ENCODE measurements at regions not wholly inside any gene's neighbourhood (a gene's known extent, or its start where the extent isn't known, plus 50 kb on each side); places are given as distances from the start of the nearest gene placed in this dataset.

- DNase-seq: no peak
Observed at GRCh38 chr3:30356866-30357753, 249.3 kb upstream of the TGFBR2 start.

DNA sequence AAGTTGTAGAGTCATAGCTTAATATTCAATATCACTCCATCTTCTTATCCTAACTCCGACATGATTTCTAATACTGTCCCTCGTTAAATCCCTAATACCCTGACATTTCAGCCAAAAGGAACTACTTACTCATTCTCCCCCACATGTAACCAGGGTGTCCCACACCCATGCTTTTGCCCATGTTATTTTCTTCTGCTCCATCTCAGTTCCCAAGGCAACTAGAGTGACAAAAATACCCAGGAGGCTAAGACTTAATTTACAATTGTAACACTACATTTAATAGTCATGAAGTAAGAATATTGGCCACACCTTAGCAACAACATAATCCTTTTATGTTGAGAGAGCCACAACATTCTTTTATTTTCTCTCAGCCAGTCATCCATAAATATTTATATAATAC, 248.5 kb upstream of the TGFBR2 start:
- no peak for DNase-seq

DNA sequence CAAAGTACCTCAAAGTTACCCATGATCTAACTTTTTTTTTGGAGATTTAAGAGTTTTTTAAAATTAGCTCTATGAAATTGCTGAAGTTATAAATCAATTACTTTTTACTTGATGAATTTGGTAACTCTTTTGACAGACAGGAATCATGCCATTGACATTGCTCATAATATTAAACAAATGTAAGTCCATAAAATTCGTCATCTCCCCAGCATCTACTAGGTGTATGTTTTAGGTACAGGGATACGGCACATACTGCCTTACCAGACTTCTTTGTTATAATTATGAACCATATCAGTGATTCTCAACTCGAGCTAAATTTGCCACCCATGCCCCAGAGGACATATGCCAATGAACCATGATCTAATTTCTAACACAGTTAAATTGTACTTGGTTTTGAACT, 247.5 kb upstream of the TGFBR2 start:
- no peak for DNase-seq

DNA sequence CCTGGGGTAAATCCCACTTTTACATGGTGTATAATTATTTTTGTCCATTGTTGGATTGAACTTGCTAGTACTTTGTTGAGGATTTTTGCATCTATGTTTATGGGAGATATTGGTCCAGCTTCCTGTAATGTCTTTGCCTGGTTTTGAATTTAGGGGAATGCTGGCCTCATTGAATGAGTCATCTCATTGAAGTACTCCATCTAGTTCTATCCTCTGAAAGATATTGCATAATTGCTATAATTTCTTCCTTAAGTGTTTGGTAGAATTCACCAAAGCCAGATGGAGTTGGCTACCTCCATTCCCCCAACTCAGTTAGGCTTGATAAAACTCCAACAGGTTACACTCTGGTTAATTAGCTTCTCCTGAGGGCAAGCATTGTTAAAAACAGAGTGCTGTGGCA, 237.4 kb upstream of the TGFBR2 start:
- DNase-seq: no peak

- peak; percentile 9 for DNase-seq
Observed at GRCh38 chr3:30370681-30371271, 235.6 kb upstream of the TGFBR2 start.

DNA sequence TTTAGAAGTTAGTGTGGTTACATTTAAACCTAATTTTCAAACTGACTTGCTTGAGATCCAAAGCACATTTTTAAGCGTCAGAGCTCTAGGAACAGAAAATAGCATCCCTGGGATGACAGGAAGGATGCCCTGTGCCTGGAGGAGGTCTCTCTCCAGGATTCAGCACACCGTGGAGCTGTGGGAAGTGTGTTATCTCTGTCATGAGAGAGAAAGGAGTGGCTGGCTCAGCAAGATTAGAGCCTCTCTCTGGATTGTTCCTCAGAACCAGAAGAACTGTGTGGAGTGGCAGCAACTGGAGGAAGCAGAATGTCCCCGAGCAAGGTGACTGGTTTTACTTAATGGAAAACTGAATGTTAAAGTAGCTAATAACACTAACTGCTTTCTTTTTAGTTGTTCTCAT, 233.6 kb upstream of the TGFBR2 start:
- DNase-seq: no peak

GRCh38 chr3:30384546-30385072, 221.8 kb upstream of the TGFBR2 start:
- no peak for DNase-seq

DNA sequence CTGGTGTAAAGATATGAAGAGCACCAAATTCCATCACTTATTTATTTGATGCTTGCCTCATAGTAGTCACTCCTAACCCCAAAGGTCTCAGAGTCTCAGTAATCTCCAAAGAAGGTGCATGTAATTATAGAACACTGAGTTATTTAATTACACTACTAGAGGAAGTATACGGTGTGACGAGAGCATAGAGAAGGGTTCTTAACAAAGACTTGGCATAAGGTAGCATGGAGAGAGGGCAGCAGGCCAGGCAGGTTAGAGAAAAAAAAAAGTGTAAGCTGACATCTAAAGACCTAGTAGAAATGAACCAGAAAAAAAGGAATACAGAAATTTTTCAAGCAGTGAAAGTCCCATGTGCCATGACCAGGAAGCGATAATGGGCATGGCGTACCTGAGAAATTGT, 213.3 kb upstream of the TGFBR2 start:
- no peak for DNase-seq

GRCh38 chr3:30397030-30397429, 209.4 kb upstream of the TGFBR2 start:
- DNase-seq: no peak

GRCh38 chr3:30399394-30400181, 206.8 kb upstream of the TGFBR2 start:
- no peak for DNase-seq

- no peak for DNase-seq
Observed at GRCh38 chr3:30400926-30401325, 205.5 kb upstream of the TGFBR2 start.

GRCh38 chr3:30401971-30402370, 204.4 kb upstream of the TGFBR2 start:
- no peak for DNase-seq

- DNase-seq: no peak
Observed at GRCh38 chr3:30407651-30408050, 198.8 kb upstream of the TGFBR2 start.

DNA sequence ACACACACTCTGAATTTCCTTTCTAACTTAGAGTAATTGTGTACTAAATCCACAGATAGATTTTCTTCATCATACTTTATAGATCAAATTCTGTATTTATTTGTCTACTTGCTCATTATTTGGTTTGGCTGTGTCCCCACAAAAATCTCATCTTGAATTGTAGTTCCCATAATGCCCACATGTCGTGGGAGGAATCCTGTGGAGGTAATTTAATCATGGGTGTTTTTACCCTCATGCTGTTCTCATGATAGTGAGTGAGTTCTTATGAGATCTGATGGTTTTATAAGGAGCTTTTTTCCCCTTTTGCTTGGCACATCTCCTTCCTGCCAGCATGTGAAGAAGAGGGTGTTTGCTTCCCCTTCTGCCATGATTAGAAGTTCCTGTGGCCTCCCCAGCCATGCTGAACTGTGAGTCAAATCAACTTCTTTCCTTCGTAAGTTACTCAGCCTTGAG, 198.3 kb upstream of the TGFBR2 start:
- DNase-seq: no peak

DNA sequence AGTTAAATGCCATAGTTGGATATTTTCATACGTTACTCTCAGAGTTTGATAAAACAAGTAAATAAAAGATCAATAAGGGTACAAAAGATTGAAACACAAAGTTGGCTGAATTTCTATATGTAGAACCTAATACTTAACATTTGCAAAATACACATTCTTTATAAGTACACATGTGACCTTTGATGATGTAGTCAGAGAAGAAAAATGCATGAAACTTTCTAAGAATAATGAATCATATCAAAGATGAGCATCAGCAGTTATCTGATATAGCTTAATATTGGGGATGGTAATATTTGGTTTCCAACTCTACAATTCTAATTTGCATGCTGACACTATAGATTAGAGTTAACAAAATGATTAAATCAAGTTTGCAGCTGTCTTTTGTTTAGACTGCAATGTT, 188.0 kb upstream of the TGFBR2 start:
- no peak for DNase-seq

- no peak for DNase-seq
Observed at GRCh38 chr3:30421266-30421665, 185.1 kb upstream of the TGFBR2 start.

DNA sequence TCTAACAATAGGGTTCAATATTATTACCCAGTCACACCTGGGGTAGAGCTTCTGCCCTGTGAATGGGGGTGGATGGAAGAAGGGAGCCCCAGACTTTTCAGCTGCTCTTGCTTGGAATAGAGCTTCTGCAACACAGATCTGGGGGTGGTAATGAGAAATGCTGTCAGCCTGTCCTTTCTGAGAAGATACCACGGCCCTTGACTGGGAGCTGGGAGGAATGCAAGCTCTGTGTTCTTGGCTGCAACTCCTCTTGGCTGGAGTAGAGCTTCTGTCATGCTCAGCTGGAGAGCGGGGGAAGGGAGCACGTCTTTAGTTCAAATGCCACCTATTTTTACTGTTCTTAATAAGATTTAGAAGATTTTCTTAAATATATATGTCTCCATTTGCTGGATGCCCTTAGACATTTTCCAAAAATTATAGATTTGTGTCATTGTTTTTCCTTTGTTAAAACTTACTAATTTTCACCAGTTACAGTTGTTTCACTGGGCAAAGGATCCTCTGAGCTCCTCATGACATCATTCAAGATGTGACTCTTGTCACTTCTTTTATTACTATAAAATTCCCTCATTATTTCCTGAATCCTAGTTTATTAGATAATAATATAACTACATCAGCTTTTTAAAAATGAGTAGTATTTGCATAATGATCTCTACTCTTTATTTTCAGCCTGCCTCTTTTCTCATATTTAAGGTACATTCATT, 180.0 kb upstream of the TGFBR2 start:
- no peak for DNase-seq

DNA sequence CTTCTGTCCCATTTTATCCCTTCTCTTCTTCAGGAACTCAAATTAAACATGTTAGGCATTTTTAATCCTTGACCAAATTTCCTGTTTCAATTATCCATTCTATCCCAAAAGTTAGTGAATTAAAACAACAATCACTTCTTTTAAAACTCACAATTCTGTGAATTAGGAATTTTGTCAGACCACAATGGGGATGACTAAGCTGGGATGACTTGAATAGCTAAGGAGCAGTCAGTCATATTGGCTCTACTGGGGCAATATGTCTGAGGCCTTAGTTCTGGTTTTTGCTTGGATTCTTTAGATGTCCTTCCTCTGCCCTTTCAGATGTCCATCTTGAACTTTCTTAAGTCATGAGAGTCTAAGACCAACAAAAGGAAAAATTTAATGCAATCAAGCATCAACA, 178.2 kb upstream of the TGFBR2 start:
- no peak for DNase-seq

GRCh38 chr3:30435861-30436331, 170.5 kb upstream of the TGFBR2 start:
- no peak for DNase-seq

GRCh38 chr3:30437171-30437601, 169.2 kb upstream of the TGFBR2 start:
- DNase-seq: peak; percentile 36

DNA sequence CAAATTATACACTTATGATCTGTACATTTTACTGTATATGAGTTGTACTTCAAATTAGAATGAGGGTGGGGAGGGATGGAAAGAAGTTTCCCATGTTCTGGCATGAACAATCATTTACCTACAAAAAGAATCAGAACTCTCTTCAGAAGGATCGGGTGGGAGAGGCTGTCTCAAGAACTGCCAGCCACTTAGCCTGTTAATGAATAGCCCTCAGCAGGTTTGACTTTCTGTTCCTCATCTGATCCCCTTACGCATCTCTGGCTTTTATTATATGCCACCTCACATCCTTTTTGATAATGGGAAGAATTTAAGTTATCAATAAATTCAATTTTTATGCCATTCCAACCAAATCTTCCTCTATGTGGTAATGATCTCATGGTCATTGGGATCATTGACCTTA, 168.3 kb upstream of the TGFBR2 start:
- DNase-seq: no peak

GRCh38 chr3:30439451-30440053, 166.8 kb upstream of the TGFBR2 start:
- no peak for DNase-seq

Measured in right kidney (tissue), 1 donor.